Ishikawa (cell line): ENCODE measurements at regions not wholly inside any gene's neighbourhood (a gene's known extent, or its start where the extent isn't known, plus 50 kb on each side); places are given as distances from the start of the nearest gene placed in this dataset.

Experiments used
- CEBPB ChIP-seq: IDR thresholded peaks from 2 replicates; pipeline ENCODE4 v1.6.1; 2012
- CREB1 ChIP-seq: IDR thresholded peaks from 2 replicates; pipeline ENCODE4 v1.6.1; 2012; ENCODE audit warnings: low read depth
- EGR1 ChIP-seq: IDR thresholded peaks from 2 replicates; pipeline ENCODE4 v1.6.1; 2012
- EP300 ChIP-seq: IDR thresholded peaks from 2 replicates; pipeline ENCODE4 v1.6.1; 2012; ENCODE audit warnings: borderline replicate concordance
- FOXM1 ChIP-seq: IDR thresholded peaks from 2 replicates; pipeline ENCODE4 v1.6.1; 2012; ENCODE audit warnings: low read depth, borderline replicate concordance
- NFIC ChIP-seq: IDR thresholded peaks from 2 replicates; pipeline ENCODE4 v1.6.1; 2012
- RAD21 ChIP-seq: IDR thresholded peaks from 2 replicates; pipeline ENCODE4 v1.6.1; 2012; ENCODE audit warnings: low read depth
- REST ChIP-seq: IDR thresholded peaks from 2 replicates; pipeline ENCODE4 v1.6.1; 2012; ENCODE audit warnings: low read depth, mild to moderate bottlenecking
- TAF1 ChIP-seq: IDR thresholded peaks from 2 replicates; pipeline ENCODE4 v1.6.1; 2012; ENCODE audit warnings: low read depth, mild to moderate bottlenecking
- TCF12 ChIP-seq: IDR thresholded peaks from 2 replicates; pipeline ENCODE4 v1.6.1; 2012; ENCODE audit warnings: low read depth
- USF1 ChIP-seq: IDR thresholded peaks from 2 replicates; pipeline ENCODE4 v1.6.1; 2012
- YY1 ChIP-seq: IDR thresholded peaks from 2 replicates; pipeline ENCODE4 v1.6.1; 2012; ENCODE audit warnings: low read depth
- ZBTB7A ChIP-seq: IDR thresholded peaks from 2 replicates; pipeline ENCODE4 v1.6.1; 2012; ENCODE audit warnings: low read depth
- TF ChIP-seq, protein P1 (sequence below): IDR thresholded peaks from 2 replicates; pipeline ENCODE4 v1.6.1; 2012

- no peak for TF ChIP-seq YY1
- no peak for TF ChIP-seq TCF12
- TF ChIP-seq TAF1 = no peak
- TF ChIP-seq CREB1 = no peak
- no peak for TF ChIP-seq NFIC
- no peak for TF ChIP-seq EP300
- TF ChIP-seq RAD21 = no peak
- no peak for TF ChIP-seq REST
- TF ChIP-seq, protein P1, sequence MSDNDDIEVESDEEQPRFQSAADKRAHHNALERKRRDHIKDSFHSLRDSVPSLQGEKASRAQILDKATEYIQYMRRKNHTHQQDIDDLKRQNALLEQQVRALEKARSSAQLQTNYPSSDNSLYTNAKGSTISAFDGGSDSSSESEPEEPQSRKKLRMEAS = no peak
- TF ChIP-seq EGR1 = no peak
- TF ChIP-seq CEBPB = no peak
- no peak for TF ChIP-seq USF1
- TF ChIP-seq ZBTB7A = no peak
- TF ChIP-seq FOXM1 = no peak
These were observed 63.8 kb upstream of the CCNG1 start for GRCh38 chr5:163373436-163374084.
